PC-9 (cell line): ENCODE measurements at regions not wholly inside any gene's neighbourhood (a gene's known extent, or its start where the extent isn't known, plus 50 kb on each side); places are given as distances from the start of the nearest gene placed in this dataset.

Experiments
- EZH2 ChIP-seq: fragments of 200-600 bp; sonication (generic); IDR thresholded peaks from 2 replicates; pipeline ENCODE4 v1.8.0; 2017; ENCODE audit warnings: antibody characterized with exemption, low read depth
- TF ChIP-seq, protein P1 (sequence below): fragments of 200-600 bp; sonication (generic); conservative IDR thresholded peaks from 2 replicates; pipeline ENCODE4 v1.6.1; 2017; ENCODE audit warnings: mixed run types, antibody characterized with exemption, mild to moderate bottlenecking, moderate library complexity

DNA sequence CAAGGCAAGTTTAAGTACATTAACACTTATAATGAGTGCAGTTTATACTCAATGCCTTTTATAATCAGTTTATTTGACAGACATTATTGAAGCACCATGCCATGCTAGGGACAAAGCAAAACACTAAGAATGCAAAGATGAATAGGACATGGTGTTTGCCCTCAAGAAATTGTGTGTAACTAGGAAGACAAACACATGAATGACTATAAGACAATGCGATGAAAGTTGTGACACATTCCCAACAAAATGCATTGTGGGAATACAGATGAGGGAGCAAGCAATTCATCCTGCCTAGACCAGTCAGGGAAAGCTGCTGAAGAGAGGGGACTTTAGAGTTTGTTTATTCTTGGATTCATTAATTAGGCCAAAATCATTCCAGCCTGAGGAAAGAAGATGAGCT is 133.8 kb upstream of the TRPC6 start:
- TF ChIP-seq, protein P1, sequence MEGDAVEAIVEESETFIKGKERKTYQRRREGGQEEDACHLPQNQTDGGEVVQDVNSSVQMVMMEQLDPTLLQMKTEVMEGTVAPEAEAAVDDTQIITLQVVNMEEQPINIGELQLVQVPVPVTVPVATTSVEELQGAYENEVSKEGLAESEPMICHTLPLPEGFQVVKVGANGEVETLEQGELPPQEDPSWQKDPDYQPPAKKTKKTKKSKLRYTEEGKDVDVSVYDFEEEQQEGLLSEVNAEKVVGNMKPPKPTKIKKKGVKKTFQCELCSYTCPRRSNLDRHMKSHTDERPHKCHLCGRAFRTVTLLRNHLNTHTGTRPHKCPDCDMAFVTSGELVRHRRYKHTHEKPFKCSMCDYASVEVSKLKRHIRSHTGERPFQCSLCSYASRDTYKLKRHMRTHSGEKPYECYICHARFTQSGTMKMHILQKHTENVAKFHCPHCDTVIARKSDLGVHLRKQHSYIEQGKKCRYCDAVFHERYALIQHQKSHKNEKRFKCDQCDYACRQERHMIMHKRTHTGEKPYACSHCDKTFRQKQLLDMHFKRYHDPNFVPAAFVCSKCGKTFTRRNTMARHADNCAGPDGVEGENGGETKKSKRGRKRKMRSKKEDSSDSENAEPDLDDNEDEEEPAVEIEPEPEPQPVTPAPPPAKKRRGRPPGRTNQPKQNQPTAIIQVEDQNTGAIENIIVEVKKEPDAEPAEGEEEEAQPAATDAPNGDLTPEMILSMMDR = no peak
- no peak for TF ChIP-seq EZH2
